Erythroblast (primary cell): ENCODE measurements at regions not wholly inside any gene's neighbourhood (a gene's known extent, or its start where the extent isn't known, plus 50 kb on each side); places are given as distances from the start of the nearest gene placed in this dataset.
A peak's percentile ranks its signal among the peaks of the same experiment; 100 is the strongest.
"Not testable (repeated sequence)": the region's sequence is repeated elsewhere in the genome, so short reads cannot be mapped to it uniquely, and the experiment has no call there.

Experiments used
- DNase-seq, 2 experiments: peaks; one replicate each; lab custom pipeline; 2025; lab: John Stamatoyannopoulos, UW
- GATA1 ChIP-seq: IDR thresholded peaks from 2 replicates; pipeline ENCODE4 v1.6.1; 2011; ENCODE audit warnings: low read depth, mild to moderate bottlenecking, control low read depth, low read length, moderate library complexity
- POLR2A ChIP-seq: IDR thresholded peaks from 2 replicates; pipeline ENCODE4 v1.6.1; 2011; ENCODE audit warnings: mild to moderate bottlenecking, low read length

- DNase-seq: not testable (repeated sequence)
These were observed 121.7 kb downstream of the ATP6V0E2 start for GRCh38 chr7:149995369-149996026.

GRCh38 chr7:150000780-150001599 lies 127.2 kb downstream of the ATP6V0E2 start:
- peak in 1 of 2 experiments; percentile 5 for DNase-seq

- no peak for TF ChIP-seq GATA1
- no peak for TF ChIP-seq POLR2A
- DNase-seq: peak; percentile 2 to 30
These were observed 129.6 kb downstream of the ATP6V0E2 start for GRCh38 chr7:150003304-150003810.

GRCh38 chr7:150003973-150004372 lies 130.2 kb downstream of the ATP6V0E2 start:
- DNase-seq: not testable (repeated sequence)

GRCh38 chr7:150004843-150005242 lies 131.1 kb downstream of the ATP6V0E2 start:
- DNase-seq: not testable (repeated sequence)

- DNase-seq: not testable (repeated sequence)
These were observed 136.0 kb downstream of the ATP6V0E2 start for GRCh38 chr7:150009620-150010303.

- DNase-seq: not testable (repeated sequence)
These were observed 143.0 kb downstream of the ATP6V0E2 start for GRCh38 chr7:150016651-150017189.

GRCh38 chr7:150020210-150020609 lies 146.4 kb downstream of the ATP6V0E2 start:
- not testable (repeated sequence) for DNase-seq

- not testable (repeated sequence) for DNase-seq
These were observed 151.1 kb downstream of the ATP6V0E2 start for GRCh38 chr7:150024550-150025490.

GRCh38 chr7:150025802-150026201 lies 152.0 kb downstream of the ATP6V0E2 start:
- DNase-seq: not testable (repeated sequence)

- not testable (repeated sequence) for DNase-seq
These were observed 154.7 kb downstream of the ATP6V0E2 start for GRCh38 chr7:150028344-150029012.

- DNase-seq: not testable (repeated sequence)
These were observed 155.2 kb downstream of the ATP6V0E2 start for GRCh38 chr7:150029013-150029389.

GRCh38 chr7:150031733-150032132 lies 158.0 kb downstream of the ATP6V0E2 start:
- not testable (repeated sequence) for DNase-seq

- not testable (repeated sequence) for DNase-seq
These were observed 159.9 kb downstream of the ATP6V0E2 start for GRCh38 chr7:150033711-150034110.

- not testable (repeated sequence) for DNase-seq
These were observed 162.0 kb downstream of the ATP6V0E2 start for GRCh38 chr7:150035769-150036168.

- not testable (repeated sequence) for DNase-seq
These were observed 165.3 kb downstream of the ATP6V0E2 start for GRCh38 chr7:150039061-150039460.

GRCh38 chr7:150042281-150042680 lies 168.5 kb downstream of the ATP6V0E2 start:
- DNase-seq: not testable (repeated sequence)

GRCh38 chr7:150044771-150045170 lies 171.0 kb downstream of the ATP6V0E2 start:
- peak; percentile 6 to 7 for DNase-seq

GRCh38 chr7:150045596-150045995 lies 171.8 kb downstream of the ATP6V0E2 start:
- DNase-seq: not testable (repeated sequence)
